ENCODE measurements at regions not wholly inside any gene's neighbourhood (a gene's known extent, or its start where the extent isn't known, plus 50 kb on each side); places are given as distances from the start of the nearest gene placed in this dataset.

DNA sequence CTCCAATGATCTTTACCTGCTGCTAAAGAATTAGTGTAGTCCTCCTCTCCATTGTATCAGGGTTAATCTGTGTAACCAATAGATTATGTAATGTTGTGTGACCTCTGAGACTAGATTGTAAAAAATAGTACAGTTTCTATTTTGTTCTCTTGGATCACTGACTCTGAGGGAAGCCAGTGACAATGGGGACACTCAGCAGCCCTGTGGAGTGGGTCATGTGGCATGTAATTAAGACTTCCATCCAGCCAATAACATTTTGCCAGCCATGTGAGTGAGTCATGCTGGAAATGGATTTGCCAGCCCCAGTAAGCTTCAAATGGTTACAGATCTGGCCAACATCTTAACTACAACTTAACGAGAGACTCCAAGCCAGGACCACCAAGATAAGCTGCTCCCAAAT, 332.3 kb downstream of the PTTG2 start:
- H3K4me3 ChIP-seq (ENCODE audit: insufficient read depth, low read depth, low read length) = no peak overlapping the region
- no peak overlapping the region for H2BK5ac ChIP-seq (ENCODE audit: low read depth, low read length, poor library complexity, severe bottlenecking)
- intact Hi-C loops (cut with micrococcal nuclease) (no loop called here), in situ Hi-C loops (cut with MboI; ENCODE audit: low sequenced_read_pairs) (no loop called here), dilution Hi-C loops (cut with HindIII; ENCODE audit: low sequenced_read_pairs, unreplicated experiment) (no loop called here)
- no peak overlapping the region for H4K5ac ChIP-seq (ENCODE audit: low read depth, low read length)
- H2AK5ac ChIP-seq (ENCODE audit: low read depth, low read length) = no peak overlapping the region
- no peaks in the 10 kb centered on the region for H3K79me1 ChIP-seq (ENCODE audit: low read depth in 1 of 2, low read length in 2 of 2)
- no peak overlapping the region for H3K4ac ChIP-seq (ENCODE audit: low read depth, low read length)
- BruUV-seq (replicated peaks) = no TSS peak
- DNase-seq (no peak), ATAC-seq (ENCODE audit: low read depth) (no peak)
- no peak overlapping the region for H3K27ac ChIP-seq (ENCODE audit: insufficient read depth, low read length)
- no peaks in the 10 kb centered on the region for H4K20me1 ChIP-seq (ENCODE audit: insufficient read depth, low read length)
- no peak overlapping the region for H2BK15ac ChIP-seq (ENCODE audit: low read depth, low read length)
- no peak overlapping the region for H2BK20ac ChIP-seq (ENCODE audit: low read depth, low read length)
- TF ChIP-seq, protein P1, sequence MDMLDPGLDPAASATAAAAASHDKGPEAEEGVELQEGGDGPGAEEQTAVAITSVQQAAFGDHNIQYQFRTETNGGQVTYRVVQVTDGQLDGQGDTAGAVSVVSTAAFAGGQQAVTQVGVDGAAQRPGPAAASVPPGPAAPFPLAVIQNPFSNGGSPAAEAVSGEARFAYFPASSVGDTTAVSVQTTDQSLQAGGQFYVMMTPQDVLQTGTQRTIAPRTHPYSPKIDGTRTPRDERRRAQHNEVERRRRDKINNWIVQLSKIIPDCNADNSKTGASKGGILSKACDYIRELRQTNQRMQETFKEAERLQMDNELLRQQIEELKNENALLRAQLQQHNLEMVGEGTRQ (IDR thresholded peaks at IDR 0.05; ENCODE audit: low read depth, low read length) = no peak
- no peak for TF ChIP-seq CEBPB (IDR thresholded peaks at IDR 0.05; ENCODE audit: low read depth, low read length)
- TF ChIP-seq, protein P2, sequence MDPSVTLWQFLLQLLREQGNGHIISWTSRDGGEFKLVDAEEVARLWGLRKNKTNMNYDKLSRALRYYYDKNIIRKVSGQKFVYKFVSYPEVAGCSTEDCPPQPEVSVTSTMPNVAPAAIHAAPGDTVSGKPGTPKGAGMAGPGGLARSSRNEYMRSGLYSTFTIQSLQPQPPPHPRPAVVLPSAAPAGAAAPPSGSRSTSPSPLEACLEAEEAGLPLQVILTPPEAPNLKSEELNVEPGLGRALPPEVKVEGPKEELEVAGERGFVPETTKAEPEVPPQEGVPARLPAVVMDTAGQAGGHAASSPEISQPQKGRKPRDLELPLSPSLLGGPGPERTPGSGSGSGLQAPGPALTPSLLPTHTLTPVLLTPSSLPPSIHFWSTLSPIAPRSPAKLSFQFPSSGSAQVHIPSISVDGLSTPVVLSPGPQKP (IDR thresholded peaks at IDR 0.05; ENCODE audit: borderline replicate concordance, low read depth, low read length) = no peak
- TF ChIP-seq MAZ (IDR thresholded peaks at IDR 0.05; ENCODE audit: borderline replicate concordance, low read depth, low read length) = no peak
- no peak for TF ChIP-seq MXI1 (IDR thresholded peaks at IDR 0.05; ENCODE audit: borderline replicate concordance, low read depth, low read length)
- TF ChIP-seq FOS (IDR thresholded peaks at IDR 0.05; ENCODE audit: low read depth, low read length) = no peak
- TF ChIP-seq RFX5 (IDR thresholded peaks at IDR 0.05; ENCODE audit: low read depth, low read length) = no peak
- whole genome bisulfite sequencing, 2 experiments (ENCODE audit: extremely low coverage in 2 of 2, insufficient read length in 1 of 2) = no CpG with 5 or more reads among the region's 1 CpG
- H3K23ac ChIP-seq (ENCODE audit: low read depth, low read length) = no peak overlapping the region
- POLR2A ChIA-PET (ENCODE audit: unreplicated experiment) = no interaction called here
- H2BK120ac ChIP-seq (ENCODE audit: low read depth, low read length) = no peak overlapping the region
- CTCF ChIA-PET = no interaction called here
- H3K4me1 ChIP-seq (ENCODE audit: control insufficient read depth, insufficient read depth, low read length) = no peaks in the 10 kb centered on the region; the same call in 1 of the 2 replicates
- no peaks in the 10 kb centered on the region; the same call in 1 of the 2 replicates for H3K9me3 ChIP-seq (ENCODE audit: control insufficient read depth, insufficient read depth, low read length)
- H3K18ac ChIP-seq (ENCODE audit: low read depth, low read length) = no peak overlapping the region
- H3K56ac ChIP-seq (ENCODE audit: extremely low read depth, insufficient read depth, low read length) = no peak overlapping the region
- H4K8ac ChIP-seq (ENCODE audit: low read depth in 2 of 2, low read length in 2 of 2) = no peak overlapping the region
- no peak overlapping the region for H4K91ac ChIP-seq (ENCODE audit: insufficient read depth, low read depth, low read length)
- no peak overlapping the region for H3K4me2 ChIP-seq (ENCODE audit: low read depth, low read length)
- H3K36me3 ChIP-seq (ENCODE audit: control insufficient read depth, insufficient read depth, low read length) = no peaks in the 10 kb centered on the region
- no peaks in the 10 kb centered on the region for H3K27me3 ChIP-seq (ENCODE audit: control insufficient read depth, insufficient read depth, low read length)
- no peak overlapping the region for H3K14ac ChIP-seq (replicated peaks; ENCODE audit: low read depth, low read length)
- H2AK9ac ChIP-seq (replicated peaks; ENCODE audit: low read depth, low read length, poor library complexity) = no peak overlapping the region
- H2AFZ ChIP-seq (replicated peaks; ENCODE audit: low read length, poor library complexity) = no peak overlapping the region
- no peaks in the 10 kb centered on the region for H3K9me1 ChIP-seq (ENCODE audit: insufficient read depth, low read length)
- no peak overlapping the region for H3K9ac ChIP-seq (ENCODE audit: low read depth, low read length)

All from IMR-90 (cell line).